SK-N-SH (cell line): ENCODE measurements at regions not wholly inside any gene's neighbourhood (a gene's known extent, or its start where the extent isn't known, plus 50 kb on each side); places are given as distances from the start of the nearest gene placed in this dataset.

Experiments used
- ELF1 ChIP-seq: IDR thresholded peaks from 2 replicates; pipeline ENCODE4 v1.4.0; 2012
- EP300 ChIP-seq, 2 experiments: IDR thresholded peaks; 2 replicates each; pipeline versions ENCODE4 v1.4.0 to v1.6.1; 2012; ENCODE audit warnings: borderline replicate concordance in 1 of 2, low read depth in 1 of 2, low read length in 1 of 2
- GABPA ChIP-seq: IDR thresholded peaks from 2 replicates; pipeline ENCODE4 v1.4.0; 2012; ENCODE audit warnings: low read depth, mild to moderate bottlenecking
- GATA2 ChIP-seq: sonication (generic); formaldehyde crosslinking; IDR thresholded peaks from 2 replicates; pipeline ENCODE4 v1.5.0; 2020; ENCODE audit warnings: mild to moderate bottlenecking, missing genetic modification reagents
- JUND ChIP-seq: IDR thresholded peaks from 2 replicates; pipeline ENCODE4 v1.4.0; 2012
- MXI1 ChIP-seq: IDR thresholded peaks from 2 replicates; pipeline ENCODE4 v1.6.1; 2012; ENCODE audit warnings: mild to moderate bottlenecking, low read depth, low read length, improper control_type of control experiment
- NFIC ChIP-seq: IDR thresholded peaks from 2 replicates; pipeline ENCODE4 v1.4.0; 2012; ENCODE audit warnings: borderline replicate concordance
- POLR2AphosphoS5 ChIP-seq: IDR thresholded peaks from 2 replicates; pipeline ENCODE4 v1.6.1; 2012; ENCODE audit warnings: low read depth, low read length
- RCOR1 ChIP-seq: fragments of 150-350 bp; IDR thresholded peaks from 2 replicates; pipeline ENCODE4 v1.6.1; 2017; ENCODE audit warnings: antibody characterized with exemption, low read length
- SMC3 ChIP-seq: IDR thresholded peaks from 2 replicates; pipeline ENCODE4 v1.6.1; 2012; ENCODE audit warnings: low read depth, low read length, improper control_type of control experiment
- TF ChIP-seq, protein P1 (sequence below): fragments of 200-600 bp; sonication (generic); IDR thresholded peaks from 2 replicates; pipeline ENCODE4 v1.6.1; 2017; ENCODE audit warnings: antibody characterized with exemption, mild to moderate bottlenecking, moderate library complexity

DNA sequence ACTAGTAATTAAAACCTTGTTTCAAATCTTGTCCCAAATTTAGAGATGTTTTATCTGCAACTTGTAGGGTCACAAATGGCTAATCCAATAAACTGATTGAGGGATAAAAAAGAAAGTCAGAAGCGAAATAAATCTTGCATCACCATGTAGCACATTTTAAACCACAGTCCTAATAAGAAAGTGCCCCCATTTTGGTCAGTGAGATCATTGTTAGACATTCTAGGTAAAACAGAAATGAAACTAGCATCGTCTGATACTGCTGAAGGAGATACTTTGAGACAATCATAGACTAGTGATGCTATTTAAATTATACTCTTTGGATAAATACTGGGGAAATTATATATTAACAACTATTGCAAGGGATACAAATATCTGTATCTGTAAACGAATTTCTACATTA is 247.9 kb downstream of the AMY1C start:
- TF ChIP-seq, protein P1, sequence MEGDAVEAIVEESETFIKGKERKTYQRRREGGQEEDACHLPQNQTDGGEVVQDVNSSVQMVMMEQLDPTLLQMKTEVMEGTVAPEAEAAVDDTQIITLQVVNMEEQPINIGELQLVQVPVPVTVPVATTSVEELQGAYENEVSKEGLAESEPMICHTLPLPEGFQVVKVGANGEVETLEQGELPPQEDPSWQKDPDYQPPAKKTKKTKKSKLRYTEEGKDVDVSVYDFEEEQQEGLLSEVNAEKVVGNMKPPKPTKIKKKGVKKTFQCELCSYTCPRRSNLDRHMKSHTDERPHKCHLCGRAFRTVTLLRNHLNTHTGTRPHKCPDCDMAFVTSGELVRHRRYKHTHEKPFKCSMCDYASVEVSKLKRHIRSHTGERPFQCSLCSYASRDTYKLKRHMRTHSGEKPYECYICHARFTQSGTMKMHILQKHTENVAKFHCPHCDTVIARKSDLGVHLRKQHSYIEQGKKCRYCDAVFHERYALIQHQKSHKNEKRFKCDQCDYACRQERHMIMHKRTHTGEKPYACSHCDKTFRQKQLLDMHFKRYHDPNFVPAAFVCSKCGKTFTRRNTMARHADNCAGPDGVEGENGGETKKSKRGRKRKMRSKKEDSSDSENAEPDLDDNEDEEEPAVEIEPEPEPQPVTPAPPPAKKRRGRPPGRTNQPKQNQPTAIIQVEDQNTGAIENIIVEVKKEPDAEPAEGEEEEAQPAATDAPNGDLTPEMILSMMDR: no peak
- no peak for TF ChIP-seq NFIC
- no peak for TF ChIP-seq RCOR1
- no peak for TF ChIP-seq MXI1
- no peak for TF ChIP-seq EP300 (IDR thresholded peaks at IDR 0.05; ENCODE audit: borderline replicate concordance in 1 of 2, low read depth in 1 of 2, low read length in 1 of 2)
- TF ChIP-seq POLR2AphosphoS5: no peak
- TF ChIP-seq JUND: no peak
- no peak for TF ChIP-seq GATA2 (CRISPR knock-in tag)
- no peak for TF ChIP-seq ELF1
- TF ChIP-seq SMC3: no peak
- TF ChIP-seq GABPA: no peak
